ENCODE measurements at regions not wholly inside any gene's neighbourhood (a gene's known extent, or its start where the extent isn't known, plus 50 kb on each side); places are given as distances from the start of the nearest gene placed in this dataset.

DNA sequence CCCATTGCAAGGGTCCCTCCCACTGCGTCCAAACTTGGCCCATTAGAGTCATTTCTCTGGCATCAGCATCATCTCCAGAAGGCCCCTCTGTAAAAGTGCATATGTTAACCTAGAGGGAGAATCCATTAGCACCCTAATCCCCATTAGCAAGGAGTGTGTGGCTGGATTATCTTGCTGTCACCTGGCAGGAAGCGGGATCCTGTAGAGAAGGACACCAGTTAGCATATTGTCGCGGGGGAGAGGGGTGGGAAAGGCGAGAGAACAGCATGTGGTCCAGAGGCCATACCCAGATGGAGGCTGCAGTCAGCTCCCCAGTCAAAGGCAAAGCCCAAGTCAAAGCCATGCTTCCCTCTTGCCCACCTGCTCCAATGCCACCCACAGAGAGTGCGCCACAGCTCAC lies 64.0 kb downstream of the OLIG1 start:
- H3K4me1 Mint-ChIP-seq (ENCODE audit: low read depth), result peaks cover 11% of the 10 kb centered on the region
- DNase-seq (ENCODE audit: low spot score, unreplicated experiment), result no peak
- no peaks in the 10 kb centered on the region for H3K36me3 Mint-ChIP-seq (ENCODE audit: insufficient read depth)
- H3K27ac Mint-ChIP-seq, result no peak overlapping the region
- no peak for TF ChIP-seq CTCF (IDR thresholded peaks at IDR 0.05; ENCODE audit: unreplicated experiment)
- no peaks in the 10 kb centered on the region for H3K9me3 Mint-ChIP-seq (ENCODE audit: low read depth)
- peaks cover 31% of the 10 kb centered on the region for H3K27me3 Mint-ChIP-seq
- H3K4me3 Mint-ChIP-seq (ENCODE audit: low read depth), result no peak overlapping the region

DNA sequence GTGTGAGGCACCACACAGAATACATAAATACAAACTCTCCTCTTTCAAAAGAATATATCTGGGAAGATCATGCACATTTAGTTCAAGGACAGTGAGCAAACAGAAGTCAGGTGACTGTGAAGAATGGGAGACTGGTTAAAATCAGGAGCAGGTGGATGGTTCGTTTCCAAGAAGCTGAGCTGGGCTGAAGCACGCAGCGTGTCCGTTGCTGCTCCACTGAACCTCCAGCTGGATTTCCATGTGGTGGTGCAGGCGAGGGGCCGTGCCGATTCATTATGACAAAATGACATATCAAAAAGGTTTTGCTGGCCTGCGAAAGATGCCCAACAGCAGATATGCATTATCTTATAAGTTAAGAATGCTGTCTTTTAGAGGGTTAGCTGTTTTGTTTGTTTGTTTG lies 66.0 kb downstream of the OLIG1 start:
- DNase-seq (ENCODE audit: low spot score, unreplicated experiment), result no peak
- TF ChIP-seq CTCF (IDR thresholded peaks at IDR 0.05; ENCODE audit: unreplicated experiment), result no peak
- Mint-ChIP-seq H3K4me1 (ENCODE audit: low read depth) (peaks cover 11% of the 10 kb centered on the region), H3K27me3 (peaks cover 31% of the 10 kb centered on the region), H3K4me3 (ENCODE audit: low read depth) (no peak overlapping the region), H3K36me3 (ENCODE audit: insufficient read depth) (no peaks in the 10 kb centered on the region), H3K27ac (no peak overlapping the region), H3K9me3 (ENCODE audit: low read depth) (no peaks in the 10 kb centered on the region)

GRCh38 chr21:33136847-33137502 lies 67.0 kb downstream of the OLIG1 start:
- H3K4me1 Mint-ChIP-seq (ENCODE audit: low read depth), result peaks cover 11% of the 10 kb centered on the region
- H3K27ac Mint-ChIP-seq, result no peak overlapping the region
- H3K27me3 Mint-ChIP-seq, result peaks cover 23% of the 10 kb centered on the region
- no peaks in the 10 kb centered on the region for H3K36me3 Mint-ChIP-seq (ENCODE audit: insufficient read depth)
- TF ChIP-seq CTCF (IDR thresholded peaks at IDR 0.05; ENCODE audit: unreplicated experiment), result no peak
- no peak overlapping the region for H3K4me3 Mint-ChIP-seq (ENCODE audit: low read depth)
- no peaks in the 10 kb centered on the region for H3K9me3 Mint-ChIP-seq (ENCODE audit: low read depth)
- DNase-seq (ENCODE audit: low spot score, unreplicated experiment), result no peak

GRCh38 chr21:33139084-33139483 lies 69.1 kb downstream of the OLIG1 start:
- no peak for TF ChIP-seq CTCF (IDR thresholded peaks at IDR 0.05; ENCODE audit: unreplicated experiment)
- Mint-ChIP-seq H3K27ac (no peak overlapping the region), H3K9me3 (ENCODE audit: low read depth) (no peaks in the 10 kb centered on the region), H3K27me3 (peaks cover 16% of the 10 kb centered on the region), H3K36me3 (ENCODE audit: insufficient read depth) (no peaks in the 10 kb centered on the region), H3K4me3 (ENCODE audit: low read depth) (no peak overlapping the region), H3K4me1 (ENCODE audit: low read depth) (peaks cover 11% of the 10 kb centered on the region)
- DNase-seq (ENCODE audit: low spot score, unreplicated experiment), result no peak

- H3K9me3 Mint-ChIP-seq (ENCODE audit: low read depth), result no peaks in the 10 kb centered on the region
- H3K4me1 Mint-ChIP-seq (ENCODE audit: low read depth), result peaks cover 11% of the 10 kb centered on the region
- no peak for TF ChIP-seq CTCF (IDR thresholded peaks at IDR 0.05; ENCODE audit: unreplicated experiment)
- H3K4me3 Mint-ChIP-seq (ENCODE audit: low read depth), result no peak overlapping the region
- no peaks in the 10 kb centered on the region for H3K36me3 Mint-ChIP-seq (ENCODE audit: insufficient read depth)
- no peak overlapping the region for H3K27ac Mint-ChIP-seq
- H3K27me3 Mint-ChIP-seq, result peaks cover 14% of the 10 kb centered on the region
- DNase-seq (ENCODE audit: low spot score, unreplicated experiment), result no peak
These were observed 70.3 kb downstream of the OLIG1 start for GRCh38 chr21:33140288-33140687.

All from progenitor cell of endocrine pancreas (in vitro differentiated cells).